H9 (cell line): ENCODE measurements at regions not wholly inside any gene's neighbourhood (a gene's known extent, or its start where the extent isn't known, plus 50 kb on each side); places are given as distances from the start of the nearest gene placed in this dataset.

ENCODE experiments used
- DNase-seq: peaks from one replicate; pipeline ENCODE4 v3.0.0-alpha.2; 2017
- H2AFZ ChIP-seq: one replicate; pipeline ENCODE4 v1.6.1; 2013; ENCODE audit warnings: mild to moderate bottlenecking, low read length, control low read depth, moderate library complexity
- H2AK5ac ChIP-seq: 2 replicates; pipeline ENCODE4 v1.6.1; 2013; ENCODE audit warnings: low read length, control low read depth, mixed read lengths; ENCODE audit not compliant: insufficient read length
- H2BK120ac ChIP-seq: one replicate; pipeline ENCODE4 v1.6.1; 2013; ENCODE audit warnings: low read depth, mild to moderate bottlenecking, low read length, control low read depth, inconsistent platforms; ENCODE audit not compliant: poor library complexity, severe bottlenecking
- H2BK12ac ChIP-seq: 2 replicates; pipeline ENCODE4 v1.6.1; 2013; ENCODE audit warnings: low read length, control low read depth, mixed read lengths, low read depth; ENCODE audit not compliant: insufficient read length
- H2BK15ac ChIP-seq: 2 replicates; pipeline ENCODE4 v1.6.1; 2013; ENCODE audit warnings: low read depth, low read length, control low read depth
- H2BK20ac ChIP-seq: one replicate; pipeline ENCODE4 v1.6.1; 2013; ENCODE audit warnings: low read depth, mild to moderate bottlenecking, low read length, control low read depth, inconsistent platforms; ENCODE audit not compliant: poor library complexity, severe bottlenecking
- H2BK5ac ChIP-seq: 2 replicates; pipeline ENCODE4 v1.6.1; 2013; ENCODE audit warnings: low read length, control low read depth, mixed read lengths; ENCODE audit not compliant: insufficient read length
- H3K14ac ChIP-seq: 2 replicates; pipeline ENCODE4 v1.6.1; 2013; ENCODE audit warnings: low read length, control low read depth; ENCODE audit not compliant: insufficient read depth
- H3K18ac ChIP-seq: 2 replicates; pipeline ENCODE4 v1.6.1; 2013; ENCODE audit warnings: low read depth, mild to moderate bottlenecking, mixed read lengths, low read length, control low read depth; ENCODE audit not compliant: insufficient read length
- H3K23ac ChIP-seq: 2 replicates; pipeline ENCODE4 v1.6.1; 2013; ENCODE audit warnings: low read length, control low read depth, mixed read lengths, low read depth; ENCODE audit not compliant: insufficient read length
- H3K23me2 ChIP-seq: 2 replicates; pipeline ENCODE4 v1.6.1; 2013; ENCODE audit warnings: low read depth, mild to moderate bottlenecking, mixed read lengths, low read length, control low read depth; ENCODE audit not compliant: insufficient read length, poor library complexity, severe bottlenecking
- H3K27ac ChIP-seq: 2 replicates; pipeline ENCODE4 v1.5.1; 2013; ENCODE audit warnings: low read length, control low read depth, mixed read lengths, low read depth; ENCODE audit not compliant: insufficient read length
- H3K27me3 ChIP-seq: 2 replicates; pipeline ENCODE4 v1.6.1; 2013; ENCODE audit warnings: low read length, control low read depth, inconsistent platforms; ENCODE audit not compliant: insufficient read depth
- H3K4ac ChIP-seq: 2 replicates; pipeline ENCODE4 v1.6.1; 2013; ENCODE audit warnings: low read depth, mild to moderate bottlenecking, control low read depth, inconsistent platforms, low read length, moderate library complexity
- H3K4me1 ChIP-seq: 2 replicates; pipeline ENCODE4 v1.6.1; 2013; ENCODE audit warnings: low read length, control low read depth, inconsistent platforms; ENCODE audit not compliant: insufficient read depth
- H3K4me2 ChIP-seq: 2 replicates; pipeline ENCODE4 v1.6.1; 2013; ENCODE audit warnings: low read length, control low read depth, mixed read lengths; ENCODE audit not compliant: insufficient read length, insufficient read depth
- H3K56ac ChIP-seq: 2 replicates; pipeline ENCODE4 v1.6.1; 2013; ENCODE audit warnings: low read depth, mild to moderate bottlenecking, mixed read lengths, low read length, control low read depth; ENCODE audit not compliant: insufficient read length
- H3K79me1 ChIP-seq: 2 replicates; pipeline ENCODE4 v1.6.1; 2013; ENCODE audit warnings: low read depth, mild to moderate bottlenecking, moderate library complexity, low read length, control low read depth, inconsistent platforms; ENCODE audit not compliant: insufficient read depth, poor library complexity, severe bottlenecking
- H3K79me2 ChIP-seq: 2 replicates; pipeline ENCODE4 v1.6.1; 2013; ENCODE audit warnings: low read length, control low read depth, inconsistent platforms; ENCODE audit not compliant: insufficient read depth
- H3K9ac ChIP-seq: 2 replicates; pipeline ENCODE4 v1.6.1; 2013; ENCODE audit warnings: low read length, control low read depth, mixed read lengths; ENCODE audit not compliant: insufficient read length; ENCODE audit errors: extremely low read depth
- H3K9me3 ChIP-seq: one replicate; pipeline ENCODE4 v1.6.1; 2013; ENCODE audit warnings: low read depth, low read length, inconsistent platforms; ENCODE audit not compliant: control insufficient read depth
- H3T11ph ChIP-seq: one replicate; pipeline ENCODE4 v1.6.1; 2013; ENCODE audit warnings: mild to moderate bottlenecking, low read length, control low read depth, inconsistent platforms
- H4K20me1 ChIP-seq: one replicate; pipeline ENCODE4 v1.6.1; 2013; ENCODE audit not compliant: control insufficient read depth, insufficient read length, insufficient read depth
- H4K5ac ChIP-seq: 2 replicates; pipeline ENCODE4 v1.6.1; 2013; ENCODE audit warnings: low read depth, mild to moderate bottlenecking, mixed read lengths, low read length, control low read depth; ENCODE audit not compliant: insufficient read length
- H4K8ac ChIP-seq: replicated peaks from 2 replicates; pipeline ENCODE4 v1.6.1; 2013; ENCODE audit warnings: low read length, control low read depth, mixed read lengths, low read depth; ENCODE audit not compliant: insufficient read length
- H4K91ac ChIP-seq: 2 replicates; pipeline ENCODE4 v1.6.1; 2013; ENCODE audit warnings: low read depth, mild to moderate bottlenecking, moderate library complexity, mixed read lengths, low read length, control low read depth; ENCODE audit not compliant: insufficient read length
- H3K27ac Mint-ChIP-seq, 3 experiments: 2 replicates in 2 of 3; 3 replicates in 1 of 3; pipeline ENCODE4 v1.8.0; 2020 to 2021; ENCODE audit warnings: mixed read lengths in 3 of 3, mild to moderate bottlenecking in 1 of 3, moderate library complexity in 1 of 3
- H3K27me3 Mint-ChIP-seq: 2 replicates; pipeline ENCODE4 v1.8.0; 2021; ENCODE audit warnings: low read depth, mild to moderate bottlenecking, moderate library complexity, mixed read lengths
- H3K36me3 Mint-ChIP-seq, 3 experiments: 2 replicates in 2 of 3; 3 replicates in 1 of 3; pipeline ENCODE4 v1.8.0; 2020 to 2021; ENCODE audit warnings: low read depth in 3 of 3, mixed read lengths in 3 of 3; ENCODE audit not compliant: insufficient read depth in 1 of 3
- H3K4me1 Mint-ChIP-seq, 2 experiments: 2 replicates each; pipeline ENCODE4 v1.8.0; 2020; ENCODE audit warnings: mixed read lengths in 2 of 2
- H3K4me3 Mint-ChIP-seq, 2 experiments: 2 replicates in 1 of 2; 3 replicates in 1 of 2; pipeline ENCODE4 v1.8.0; 2020 to 2021; ENCODE audit warnings: mild to moderate bottlenecking in 2 of 2, mixed read lengths in 2 of 2, moderate library complexity in 1 of 2
- H3K9me3 Mint-ChIP-seq, 2 experiments: 2 replicates in 1 of 2; 3 replicates in 1 of 2; pipeline ENCODE4 v1.8.0; 2020; ENCODE audit warnings: mild to moderate bottlenecking in 2 of 2, mixed read lengths in 2 of 2, moderate library complexity in 1 of 2
- WGBS: extraction: QIAGEN DNeasy Blood & Tissue Kit; methylation state at CpG from one replicate; pipeline ENCODE4 v1.1.7; 2013; ENCODE audit warnings: missing lambda C conversion rate, low lambda C conversion rate, mixed read lengths; ENCODE audit not compliant: insufficient read length; ENCODE audit errors: extremely low coverage; 5-methylcytosine and 5-hydroxymethylcytosine counted together
- TF ChIP-seq, protein P1 (sequence below): fragments of 200-600 bp; sonication (generic); conservative IDR thresholded peaks from 3 replicates; pipeline ENCODE4 v1.8.0; 2021; ENCODE audit warnings: antibody characterized with exemption, mild to moderate bottlenecking

DNA sequence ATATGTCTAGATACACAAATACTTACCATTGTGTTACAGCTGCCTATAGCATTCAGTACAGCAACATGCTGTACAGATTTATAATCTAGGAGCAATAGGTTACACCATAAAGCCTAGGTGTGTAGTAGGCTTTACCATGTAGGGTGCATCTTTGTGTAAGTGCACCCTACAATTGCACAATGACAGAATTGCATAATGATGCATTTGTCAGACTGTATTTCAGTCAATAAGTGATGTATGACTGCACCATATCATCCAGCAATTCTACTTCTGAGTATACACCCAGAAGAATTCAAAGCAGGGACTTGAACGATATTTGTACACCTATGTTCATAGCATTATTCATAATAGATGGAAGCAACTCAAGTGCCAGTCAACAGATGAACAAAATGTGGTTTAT, 100.4 kb upstream of the SLC44A1 start:
- Histone ChIP-seq H3K4ac (no peak overlapping the region), H3K23me2 (no peaks in the 10 kb centered on the region), H3K79me2 (no peaks in the 10 kb centered on the region), H3T11ph (no peak overlapping the region), H3K27ac (no peak overlapping the region), H3K9me3 (no peaks in the 10 kb centered on the region), H2BK5ac (no peak overlapping the region), H2BK20ac (no peak overlapping the region), H3K79me1 (no peaks in the 10 kb centered on the region), H3K14ac (no peak overlapping the region), H4K20me1 (peaks cover 2% of the 10 kb centered on the region), H4K91ac (no peak overlapping the region), H3K4me1 (0 out of 2 replicates have a peak, but pooled peaks cover 4% of the 10 kb centered on the region), H4K8ac (no peak overlapping the region), H3K23ac (no peak overlapping the region), H3K4me2 (no peak overlapping the region), H2BK12ac (no peak overlapping the region), H2BK120ac (no peak overlapping the region), H2AK5ac (no peak overlapping the region), H3K56ac (no peak overlapping the region), H4K5ac (no peak overlapping the region), H2AFZ (no peak overlapping the region), H2BK15ac (no peak overlapping the region), H3K18ac (no peak overlapping the region), H3K9ac (no peak overlapping the region), H3K27me3 (no peaks in the 10 kb centered on the region; the same call in 1 of the 2 replicates)
- no peaks in the 10 kb centered on the region for H3K9me3 Mint-ChIP-seq
- H3K27ac Mint-ChIP-seq, result no peak overlapping the region
- H3K4me1 Mint-ChIP-seq, result peaks cover 23 to 26% of the 10 kb centered on the region in 2 experiments
- peaks cover 8% of the 10 kb centered on the region for H3K27me3 Mint-ChIP-seq
- TF ChIP-seq, protein P1, sequence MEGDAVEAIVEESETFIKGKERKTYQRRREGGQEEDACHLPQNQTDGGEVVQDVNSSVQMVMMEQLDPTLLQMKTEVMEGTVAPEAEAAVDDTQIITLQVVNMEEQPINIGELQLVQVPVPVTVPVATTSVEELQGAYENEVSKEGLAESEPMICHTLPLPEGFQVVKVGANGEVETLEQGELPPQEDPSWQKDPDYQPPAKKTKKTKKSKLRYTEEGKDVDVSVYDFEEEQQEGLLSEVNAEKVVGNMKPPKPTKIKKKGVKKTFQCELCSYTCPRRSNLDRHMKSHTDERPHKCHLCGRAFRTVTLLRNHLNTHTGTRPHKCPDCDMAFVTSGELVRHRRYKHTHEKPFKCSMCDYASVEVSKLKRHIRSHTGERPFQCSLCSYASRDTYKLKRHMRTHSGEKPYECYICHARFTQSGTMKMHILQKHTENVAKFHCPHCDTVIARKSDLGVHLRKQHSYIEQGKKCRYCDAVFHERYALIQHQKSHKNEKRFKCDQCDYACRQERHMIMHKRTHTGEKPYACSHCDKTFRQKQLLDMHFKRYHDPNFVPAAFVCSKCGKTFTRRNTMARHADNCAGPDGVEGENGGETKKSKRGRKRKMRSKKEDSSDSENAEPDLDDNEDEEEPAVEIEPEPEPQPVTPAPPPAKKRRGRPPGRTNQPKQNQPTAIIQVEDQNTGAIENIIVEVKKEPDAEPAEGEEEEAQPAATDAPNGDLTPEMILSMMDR, result no peak
- no CpG with 5 or more reads among the region's 1 CpG for WGBS
- DNase-seq, result no peak
- no peaks in the 10 kb centered on the region for H3K36me3 Mint-ChIP-seq
- H3K4me3 Mint-ChIP-seq, result no peak overlapping the region
